ENCODE measurements at regions not wholly inside any gene's neighbourhood (a gene's known extent, or its start where the extent isn't known, plus 50 kb on each side); places are given as distances from the start of the nearest gene placed in this dataset.

DNA sequence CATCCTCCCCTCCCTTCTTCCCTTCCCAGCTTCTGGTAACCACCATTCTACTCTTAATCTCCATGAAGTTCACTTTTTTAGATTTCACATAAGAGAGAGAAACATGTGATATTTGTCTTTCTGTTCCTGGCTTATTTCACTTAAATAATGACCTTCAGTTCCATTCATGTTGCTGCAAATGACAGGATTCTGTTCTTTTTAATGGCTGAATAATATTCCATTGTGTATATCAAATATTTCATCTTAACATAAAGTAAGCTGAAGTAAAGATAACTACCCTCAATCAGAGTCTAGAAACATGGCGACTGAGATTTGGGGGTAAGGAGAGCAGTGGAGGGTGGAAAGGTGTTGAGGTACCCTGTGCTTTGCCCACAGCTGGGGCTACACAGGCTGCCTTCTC, 68.9 kb downstream of the RHOU start:
- CTCF ChIA-PET: interaction anchor here (1.2 kb wide), 1 partner anchor 13 kb away, joined by 4 read pairs; no protein-coding TSS in a partner anchor
- POLR2A ChIA-PET: no interaction called here
- DNase-seq (ENCODE audit: extremely low spot score): no peak

DNA sequence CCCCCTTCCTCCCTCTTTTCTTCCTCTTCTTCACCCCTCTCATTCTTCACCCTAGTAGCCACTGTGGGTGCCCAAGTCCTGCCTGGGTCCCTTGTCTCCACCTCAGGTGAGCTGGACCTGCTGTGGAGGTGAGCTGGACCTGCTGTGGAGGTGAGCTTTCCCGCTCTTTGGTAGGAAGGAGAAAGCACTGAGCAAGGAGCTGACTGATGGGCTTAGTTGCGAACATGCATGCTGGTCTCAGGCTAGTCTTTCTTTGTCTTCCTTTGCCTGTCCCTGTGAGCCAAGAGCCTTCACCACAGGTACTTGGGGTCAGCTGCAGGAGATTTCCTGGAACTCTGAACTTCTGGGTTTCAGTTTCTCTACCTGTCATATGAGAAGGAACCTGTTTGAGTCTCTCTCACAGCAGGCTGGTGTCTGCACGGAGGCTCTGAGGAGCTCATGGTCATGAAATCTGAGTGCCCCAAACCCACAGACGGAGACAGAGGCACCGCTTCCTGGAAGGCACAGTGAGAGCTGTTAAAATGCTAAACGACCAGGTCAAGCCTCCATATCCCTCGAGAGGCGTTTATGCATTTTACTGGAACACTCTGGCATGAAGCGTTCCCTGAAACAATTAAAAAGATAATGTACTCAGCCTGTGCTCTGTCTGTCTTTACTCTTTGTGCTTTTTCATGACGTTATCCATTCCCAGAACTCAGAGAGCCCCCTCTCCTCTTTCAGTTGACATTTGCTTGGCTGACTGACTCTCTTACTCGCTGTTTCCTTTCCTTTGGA, 69.5 kb downstream of the RHOU start:
- TF ChIP-seq, protein P1, sequence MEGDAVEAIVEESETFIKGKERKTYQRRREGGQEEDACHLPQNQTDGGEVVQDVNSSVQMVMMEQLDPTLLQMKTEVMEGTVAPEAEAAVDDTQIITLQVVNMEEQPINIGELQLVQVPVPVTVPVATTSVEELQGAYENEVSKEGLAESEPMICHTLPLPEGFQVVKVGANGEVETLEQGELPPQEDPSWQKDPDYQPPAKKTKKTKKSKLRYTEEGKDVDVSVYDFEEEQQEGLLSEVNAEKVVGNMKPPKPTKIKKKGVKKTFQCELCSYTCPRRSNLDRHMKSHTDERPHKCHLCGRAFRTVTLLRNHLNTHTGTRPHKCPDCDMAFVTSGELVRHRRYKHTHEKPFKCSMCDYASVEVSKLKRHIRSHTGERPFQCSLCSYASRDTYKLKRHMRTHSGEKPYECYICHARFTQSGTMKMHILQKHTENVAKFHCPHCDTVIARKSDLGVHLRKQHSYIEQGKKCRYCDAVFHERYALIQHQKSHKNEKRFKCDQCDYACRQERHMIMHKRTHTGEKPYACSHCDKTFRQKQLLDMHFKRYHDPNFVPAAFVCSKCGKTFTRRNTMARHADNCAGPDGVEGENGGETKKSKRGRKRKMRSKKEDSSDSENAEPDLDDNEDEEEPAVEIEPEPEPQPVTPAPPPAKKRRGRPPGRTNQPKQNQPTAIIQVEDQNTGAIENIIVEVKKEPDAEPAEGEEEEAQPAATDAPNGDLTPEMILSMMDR (IDR thresholded peaks at IDR 0.05; ENCODE audit: control extremely low read depth, extremely low read depth, low read depth, missing control alignments): no peak
- ChIA-PET CTCF (no interaction called here), POLR2A (no interaction called here)
- no peak for DNase-seq (ENCODE audit: extremely low spot score)

More for the DNA sequence above, 68.9 kb downstream of the RHOU start:
- TF ChIP-seq, protein P1 (IDR thresholded peaks at IDR 0.05; ENCODE audit: control extremely low read depth, extremely low read depth, low read depth, missing control alignments): no peak

DNA sequence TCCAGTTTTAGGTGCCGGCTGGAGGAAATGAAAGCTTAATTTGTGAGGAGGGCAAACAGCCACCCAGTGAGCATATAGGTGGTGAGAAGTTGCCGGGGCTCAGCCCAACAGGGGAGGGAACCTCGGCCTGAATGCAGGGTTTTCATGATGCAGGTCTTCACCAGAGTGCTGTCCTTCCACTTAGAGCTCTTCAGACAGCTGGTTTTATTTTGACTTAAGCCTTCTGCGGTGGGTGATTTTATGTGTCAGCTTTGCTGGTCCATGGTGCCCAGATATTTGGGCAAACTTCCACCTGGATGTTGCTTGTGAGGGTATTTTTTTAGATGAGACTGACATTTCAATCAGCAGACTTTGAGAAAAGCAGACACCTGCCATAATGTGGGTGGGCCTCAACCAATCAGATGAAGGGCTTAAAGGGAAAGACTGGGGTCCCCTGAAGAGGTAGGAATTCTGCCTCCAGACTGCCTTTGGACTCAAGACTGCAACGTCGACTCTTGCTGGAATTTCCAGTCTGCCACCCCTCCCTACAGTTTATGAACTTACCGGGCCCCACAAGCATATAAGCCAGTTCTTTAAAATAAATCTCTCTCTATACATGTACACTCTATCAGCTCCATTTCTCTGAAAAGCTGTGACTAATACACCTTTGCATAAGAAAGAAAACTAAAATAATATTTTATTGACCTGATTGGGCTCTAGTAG, 72.8 kb downstream of the RHOU start:
- POLR2A ChIA-PET: no interaction called here
- DNase-seq (ENCODE audit: extremely low spot score): no peak
- CTCF ChIA-PET: interaction anchor here (1.5 kb wide), 1 partner anchor 19 kb away, joined by 3 read pairs; no protein-coding TSS in a partner anchor
- TF ChIP-seq, protein P1 (IDR thresholded peaks at IDR 0.05; ENCODE audit: control extremely low read depth, extremely low read depth, low read depth, missing control alignments): no peak

- CTCF ChIA-PET: no interaction called here
- POLR2A ChIA-PET: no interaction called here
These were observed 74.5 kb downstream of the RHOU start for GRCh38 chr1:228809621-228810394.

GRCh38 chr1:228810395-228810758, 75.1 kb downstream of the RHOU start:
- POLR2A ChIA-PET: no interaction called here
- DNase-seq (ENCODE audit: extremely low spot score): no peak
- CTCF ChIA-PET: no interaction called here
- TF ChIP-seq, protein P1 (IDR thresholded peaks at IDR 0.05; ENCODE audit: control extremely low read depth, extremely low read depth, low read depth, missing control alignments): no peak

More at GRCh38 chr1:228809621-228810394, 74.5 kb downstream of the RHOU start:
- TF ChIP-seq, protein P1 (IDR thresholded peaks at IDR 0.05; ENCODE audit: control extremely low read depth, extremely low read depth, low read depth, missing control alignments): no peak
- DNase-seq (ENCODE audit: extremely low spot score): no peak
